Nephron (organoid): ENCODE measurements at regions not wholly inside any gene's neighbourhood (a gene's known extent, or its start where the extent isn't known, plus 50 kb on each side); places are given as distances from the start of the nearest gene placed in this dataset.

ENCODE experiments used
- H3K27ac Mint-ChIP-seq, 3 experiments: 2 replicates each; pipeline ENCODE4 v1.8.0; 2020; ENCODE audit warnings: mixed read lengths in 3 of 3, mild to moderate bottlenecking in 2 of 3, moderate library complexity in 1 of 3
- H3K27me3 Mint-ChIP-seq: 2 replicates; pipeline ENCODE4 v1.8.0; 2021; ENCODE audit warnings: low read depth, mild to moderate bottlenecking, moderate library complexity, mixed read lengths
- H3K36me3 Mint-ChIP-seq: 2 replicates; pipeline ENCODE4 v1.8.0; 2020; ENCODE audit warnings: low read depth, mixed read lengths
- H3K4me1 Mint-ChIP-seq: 2 replicates; pipeline ENCODE4 v1.8.0; 2020; ENCODE audit warnings: mixed read lengths
- H3K4me3 Mint-ChIP-seq, 3 experiments: 2 replicates each; pipeline ENCODE4 v1.8.0; 2020; ENCODE audit warnings: mild to moderate bottlenecking in 3 of 3, mixed read lengths in 3 of 3, moderate library complexity in 2 of 3
- H3K9me3 Mint-ChIP-seq: 2 replicates; pipeline ENCODE4 v1.8.0; 2020; ENCODE audit warnings: mixed read lengths
- TF ChIP-seq, protein P1 (sequence below), 3 experiments: fragments of 200-600 bp; sonication (generic); IDR thresholded peaks; one replicate each; pipeline ENCODE4 v1.5.0; 2021; ENCODE audit warnings: antibody characterized with exemption in 3 of 3; ENCODE audit not compliant: unreplicated experiment in 3 of 3

DNA sequence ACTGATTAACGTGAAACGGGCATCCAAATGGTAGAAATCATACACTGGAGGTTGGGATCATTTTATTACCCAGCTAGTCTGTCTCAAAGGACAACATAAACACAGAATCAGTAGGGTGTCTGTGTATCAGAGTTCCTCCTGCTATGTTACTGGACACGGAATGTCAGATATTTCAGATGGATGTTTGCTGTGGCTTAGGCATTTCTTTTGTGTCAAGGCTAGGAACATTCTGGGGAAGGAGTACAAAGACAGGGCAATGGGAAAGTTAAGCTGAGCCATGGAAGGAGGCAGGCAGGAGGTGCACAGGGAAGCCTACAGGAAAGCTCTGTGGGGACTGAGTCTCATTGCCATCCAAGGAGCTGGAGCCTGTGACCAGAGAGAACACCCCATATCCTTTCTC is 254.6 kb downstream of the C12orf75 start:
- Mint-ChIP-seq H3K27ac (peak overlapping the region in 1 of 3 experiments; percentile 9), H3K4me1 (no peaks in the 10 kb centered on the region), H3K27me3 (peaks cover 1% of the 10 kb centered on the region), H3K9me3 (peaks cover 5% of the 10 kb centered on the region), H3K4me3 (no peak overlapping the region), H3K36me3 (no peaks in the 10 kb centered on the region)
- TF ChIP-seq, protein P1, sequence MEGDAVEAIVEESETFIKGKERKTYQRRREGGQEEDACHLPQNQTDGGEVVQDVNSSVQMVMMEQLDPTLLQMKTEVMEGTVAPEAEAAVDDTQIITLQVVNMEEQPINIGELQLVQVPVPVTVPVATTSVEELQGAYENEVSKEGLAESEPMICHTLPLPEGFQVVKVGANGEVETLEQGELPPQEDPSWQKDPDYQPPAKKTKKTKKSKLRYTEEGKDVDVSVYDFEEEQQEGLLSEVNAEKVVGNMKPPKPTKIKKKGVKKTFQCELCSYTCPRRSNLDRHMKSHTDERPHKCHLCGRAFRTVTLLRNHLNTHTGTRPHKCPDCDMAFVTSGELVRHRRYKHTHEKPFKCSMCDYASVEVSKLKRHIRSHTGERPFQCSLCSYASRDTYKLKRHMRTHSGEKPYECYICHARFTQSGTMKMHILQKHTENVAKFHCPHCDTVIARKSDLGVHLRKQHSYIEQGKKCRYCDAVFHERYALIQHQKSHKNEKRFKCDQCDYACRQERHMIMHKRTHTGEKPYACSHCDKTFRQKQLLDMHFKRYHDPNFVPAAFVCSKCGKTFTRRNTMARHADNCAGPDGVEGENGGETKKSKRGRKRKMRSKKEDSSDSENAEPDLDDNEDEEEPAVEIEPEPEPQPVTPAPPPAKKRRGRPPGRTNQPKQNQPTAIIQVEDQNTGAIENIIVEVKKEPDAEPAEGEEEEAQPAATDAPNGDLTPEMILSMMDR (IDR thresholded peaks at IDR 0.05; ENCODE audit: unreplicated experiment in 3 of 3) = no peak

GRCh38 chr12:105587237-105587636 is 256.7 kb downstream of the C12orf75 start:
- Mint-ChIP-seq H3K27me3 (no peaks in the 10 kb centered on the region), H3K9me3 (peaks cover 5% of the 10 kb centered on the region), H3K4me1 (no peaks in the 10 kb centered on the region), H3K36me3 (no peaks in the 10 kb centered on the region), H3K27ac (no peak overlapping the region), H3K4me3 (no peak overlapping the region)
- TF ChIP-seq, protein P1 (IDR thresholded peaks at IDR 0.05; ENCODE audit: unreplicated experiment in 3 of 3) = no peak

- Mint-ChIP-seq H3K9me3 (peaks cover 5% of the 10 kb centered on the region), H3K4me3 (no peak overlapping the region), H3K27me3 (no peaks in the 10 kb centered on the region), H3K27ac (no peak overlapping the region), H3K4me1 (no peaks in the 10 kb centered on the region), H3K36me3 (no peaks in the 10 kb centered on the region)
- TF ChIP-seq, protein P1 (IDR thresholded peaks at IDR 0.05; ENCODE audit: unreplicated experiment in 3 of 3) = no peak
These were observed 257.6 kb downstream of the C12orf75 start for GRCh38 chr12:105588106-105588505.

DNA sequence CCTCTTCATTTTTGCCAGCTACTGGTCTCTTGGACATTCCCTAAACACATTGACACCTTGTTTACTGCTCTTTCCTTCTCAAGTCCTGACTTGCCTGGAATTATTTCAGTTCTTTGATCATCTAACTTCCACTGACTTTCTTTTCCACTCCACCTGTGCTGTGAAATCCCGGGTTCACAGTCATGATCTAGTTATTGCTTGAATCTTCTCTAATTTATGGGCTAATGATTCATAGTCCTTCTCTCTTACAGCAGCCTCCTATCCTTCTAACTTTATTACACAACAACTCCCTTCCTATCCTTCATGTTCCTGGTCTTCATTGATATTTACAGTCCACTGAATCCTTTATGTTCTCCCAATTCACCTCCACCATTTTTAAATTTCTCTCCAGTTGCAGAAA is 260.1 kb downstream of the C12orf75 start:
- Mint-ChIP-seq H3K27me3 (no peaks in the 10 kb centered on the region), H3K36me3 (no peaks in the 10 kb centered on the region), H3K9me3 (peaks cover 5% of the 10 kb centered on the region), H3K27ac (no peak overlapping the region), H3K4me3 (no peak overlapping the region), H3K4me1 (no peaks in the 10 kb centered on the region)
- TF ChIP-seq, protein P1 (IDR thresholded peaks at IDR 0.05; ENCODE audit: unreplicated experiment in 3 of 3) = no peak

- H3K36me3 Mint-ChIP-seq = no peaks in the 10 kb centered on the region
- H3K27me3 Mint-ChIP-seq = no peaks in the 10 kb centered on the region
- peaks cover 3% of the 10 kb centered on the region for H3K9me3 Mint-ChIP-seq
- TF ChIP-seq, protein P1 (IDR thresholded peaks at IDR 0.05; ENCODE audit: unreplicated experiment in 3 of 3) = no peak
- no peak overlapping the region for H3K27ac Mint-ChIP-seq
- no peak overlapping the region for H3K4me3 Mint-ChIP-seq
- peaks cover 7% of the 10 kb centered on the region for H3K4me1 Mint-ChIP-seq
These were observed 264.9 kb downstream of the C12orf75 start for GRCh38 chr12:105595440-105595839.

GRCh38 chr12:105596731-105597130 is 266.2 kb downstream of the C12orf75 start:
- no peak overlapping the region for H3K4me3 Mint-ChIP-seq
- no peaks in the 10 kb centered on the region for H3K27me3 Mint-ChIP-seq
- H3K27ac Mint-ChIP-seq = peak overlapping the region in 1 of 3 experiments; percentile 19
- peaks cover 3% of the 10 kb centered on the region for H3K9me3 Mint-ChIP-seq
- TF ChIP-seq, protein P1 (IDR thresholded peaks at IDR 0.05; ENCODE audit: unreplicated experiment in 3 of 3) = no peak
- peaks cover 16% of the 10 kb centered on the region for H3K4me1 Mint-ChIP-seq
- H3K36me3 Mint-ChIP-seq = no peaks in the 10 kb centered on the region
